ENCODE measurements at regions not wholly inside any gene's neighbourhood (a gene's known extent, or its start where the extent isn't known, plus 50 kb on each side); places are given as distances from the start of the nearest gene placed in this dataset.

GRCh38 chr13:44079413-44080205, 199.9 kb downstream of the LACC1 start:
- Histone ChIP-seq H3K36me3 (ENCODE audit: control insufficient read depth, insufficient read depth, low read length) (no peaks in the 10 kb centered on the region), H3K27me3 (ENCODE audit: control insufficient read depth, insufficient read depth, low read length) (no peaks in the 10 kb centered on the region), H3K4me3 (ENCODE audit: low read depth, low read length) (no peak overlapping the region)
- DNase-seq (ENCODE audit: low read depth), result no peak
- TF ChIP-seq, protein P1, sequence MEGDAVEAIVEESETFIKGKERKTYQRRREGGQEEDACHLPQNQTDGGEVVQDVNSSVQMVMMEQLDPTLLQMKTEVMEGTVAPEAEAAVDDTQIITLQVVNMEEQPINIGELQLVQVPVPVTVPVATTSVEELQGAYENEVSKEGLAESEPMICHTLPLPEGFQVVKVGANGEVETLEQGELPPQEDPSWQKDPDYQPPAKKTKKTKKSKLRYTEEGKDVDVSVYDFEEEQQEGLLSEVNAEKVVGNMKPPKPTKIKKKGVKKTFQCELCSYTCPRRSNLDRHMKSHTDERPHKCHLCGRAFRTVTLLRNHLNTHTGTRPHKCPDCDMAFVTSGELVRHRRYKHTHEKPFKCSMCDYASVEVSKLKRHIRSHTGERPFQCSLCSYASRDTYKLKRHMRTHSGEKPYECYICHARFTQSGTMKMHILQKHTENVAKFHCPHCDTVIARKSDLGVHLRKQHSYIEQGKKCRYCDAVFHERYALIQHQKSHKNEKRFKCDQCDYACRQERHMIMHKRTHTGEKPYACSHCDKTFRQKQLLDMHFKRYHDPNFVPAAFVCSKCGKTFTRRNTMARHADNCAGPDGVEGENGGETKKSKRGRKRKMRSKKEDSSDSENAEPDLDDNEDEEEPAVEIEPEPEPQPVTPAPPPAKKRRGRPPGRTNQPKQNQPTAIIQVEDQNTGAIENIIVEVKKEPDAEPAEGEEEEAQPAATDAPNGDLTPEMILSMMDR (IDR thresholded peaks at IDR 0.05; ENCODE audit: insufficient read depth, low read length, poor library complexity, severe bottlenecking), result no peak

DNA sequence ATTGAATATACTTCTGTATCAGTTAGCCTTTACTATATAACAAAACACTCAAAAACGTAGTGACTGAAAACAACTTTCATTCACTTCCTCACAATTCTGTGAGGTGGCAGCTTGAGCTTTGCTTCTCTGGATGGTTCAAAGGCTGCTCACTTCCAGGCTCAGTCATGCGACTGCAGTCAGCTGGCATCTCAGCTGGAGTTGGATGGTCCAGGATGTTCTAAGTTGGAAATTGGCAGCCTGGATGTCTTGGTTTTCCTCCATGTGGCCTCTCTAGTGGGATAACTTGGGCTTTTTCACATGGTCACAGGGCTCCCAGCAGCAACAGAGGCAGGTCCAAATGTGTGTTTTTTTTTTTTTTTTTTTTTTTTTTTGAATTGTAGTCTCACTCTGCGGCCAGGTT, 204.4 kb downstream of the LACC1 start:
- DNase-seq (ENCODE audit: low read depth), result no peak
- Histone ChIP-seq H3K27me3 (ENCODE audit: control insufficient read depth, insufficient read depth, low read length) (no peaks in the 10 kb centered on the region), H3K4me3 (ENCODE audit: low read depth, low read length) (no peak overlapping the region), H3K36me3 (ENCODE audit: control insufficient read depth, insufficient read depth, low read length) (no peaks in the 10 kb centered on the region)
- TF ChIP-seq, protein P1 (IDR thresholded peaks at IDR 0.05; ENCODE audit: insufficient read depth, low read length, poor library complexity, severe bottlenecking), result no peak

GRCh38 chr13:44086389-44086788, 206.7 kb downstream of the LACC1 start:
- no peaks in the 10 kb centered on the region for H3K27me3 ChIP-seq (ENCODE audit: control insufficient read depth, insufficient read depth, low read length)
- TF ChIP-seq, protein P1 (IDR thresholded peaks at IDR 0.05; ENCODE audit: insufficient read depth, low read length, poor library complexity, severe bottlenecking), result no peak
- DNase-seq (ENCODE audit: low read depth), result no peak
- no peak overlapping the region for H3K4me3 ChIP-seq (ENCODE audit: low read depth, low read length)
- H3K36me3 ChIP-seq (ENCODE audit: control insufficient read depth, insufficient read depth, low read length), result no peaks in the 10 kb centered on the region

DNA sequence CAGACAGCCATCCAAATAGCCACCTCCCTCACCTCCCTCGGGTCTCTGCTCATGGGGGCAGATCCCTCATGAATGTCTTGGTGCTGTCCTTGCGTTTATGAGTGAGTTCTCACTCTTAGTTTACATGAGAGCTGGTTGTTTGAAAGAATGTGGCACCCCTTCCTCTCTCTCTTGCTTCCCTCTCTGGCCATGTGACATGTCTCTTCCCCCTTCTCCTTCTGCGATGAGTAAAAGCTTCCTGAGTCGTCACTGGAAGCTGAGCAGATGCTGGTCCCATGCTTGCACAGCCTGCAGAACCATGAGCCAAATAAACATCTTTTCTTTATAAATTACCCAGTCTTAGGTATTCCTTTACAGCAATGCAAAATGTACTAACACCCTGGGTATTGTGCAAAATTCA, 208.7 kb downstream of the LACC1 start:
- Histone ChIP-seq H3K4me3 (ENCODE audit: low read depth, low read length) (no peak overlapping the region), H3K36me3 (ENCODE audit: control insufficient read depth, insufficient read depth, low read length) (no peaks in the 10 kb centered on the region), H3K27me3 (ENCODE audit: control insufficient read depth, insufficient read depth, low read length) (no peaks in the 10 kb centered on the region)
- no peak for DNase-seq (ENCODE audit: low read depth)
- TF ChIP-seq, protein P1 (IDR thresholded peaks at IDR 0.05; ENCODE audit: insufficient read depth, low read length, poor library complexity, severe bottlenecking), result no peak

- TF ChIP-seq, protein P1 (IDR thresholded peaks at IDR 0.05; ENCODE audit: insufficient read depth, low read length, poor library complexity, severe bottlenecking), result no peak
- H3K4me3 ChIP-seq (ENCODE audit: low read depth, low read length), result no peak overlapping the region
- H3K36me3 ChIP-seq (ENCODE audit: control insufficient read depth, insufficient read depth, low read length), result no peaks in the 10 kb centered on the region
- no peaks in the 10 kb centered on the region for H3K27me3 ChIP-seq (ENCODE audit: control insufficient read depth, insufficient read depth, low read length)
- no peak for DNase-seq (ENCODE audit: low read depth)
These were observed 209.3 kb downstream of the LACC1 start for GRCh38 chr13:44088991-44089413.

GRCh38 chr13:44089452-44089851, 209.7 kb downstream of the LACC1 start:
- no peaks in the 10 kb centered on the region for H3K36me3 ChIP-seq (ENCODE audit: control insufficient read depth, insufficient read depth, low read length)
- no peaks in the 10 kb centered on the region for H3K27me3 ChIP-seq (ENCODE audit: control insufficient read depth, insufficient read depth, low read length)
- TF ChIP-seq, protein P1 (IDR thresholded peaks at IDR 0.05; ENCODE audit: insufficient read depth, low read length, poor library complexity, severe bottlenecking), result no peak
- H3K4me3 ChIP-seq (ENCODE audit: low read depth, low read length), result no peak overlapping the region
- DNase-seq (ENCODE audit: low read depth), result no peak
